Type B pancreatic cell (in vitro differentiated cells): ENCODE measurements at regions not wholly inside any gene's neighbourhood (a gene's known extent, or its start where the extent isn't known, plus 50 kb on each side); places are given as distances from the start of the nearest gene placed in this dataset.

Experiments
- DNase-seq: peaks from one replicate; pipeline ENCODE4 v3.0.0; 2021; ENCODE audit warnings: mixed read lengths; ENCODE audit not compliant: unreplicated experiment; ENCODE audit errors: extremely low spot score
- H3K27ac Mint-ChIP-seq: 2 replicates; pipeline ENCODE4 v1.8.0; 2021; ENCODE audit warnings: mild to moderate bottlenecking, mixed read lengths
- H3K27me3 Mint-ChIP-seq: 2 replicates; pipeline ENCODE4 v1.8.0; 2021; ENCODE audit warnings: mixed read lengths
- H3K36me3 Mint-ChIP-seq: 2 replicates; pipeline ENCODE4 v1.8.0; 2021; ENCODE audit warnings: mixed read lengths
- H3K4me1 Mint-ChIP-seq: one replicate; pipeline ENCODE4 v1.8.0; 2021; ENCODE audit warnings: mixed read lengths; ENCODE audit not compliant: unreplicated experiment
- H3K4me3 Mint-ChIP-seq: 2 replicates; pipeline ENCODE4 v1.8.0; 2021; ENCODE audit warnings: mild to moderate bottlenecking, mixed read lengths
- H3K9me3 Mint-ChIP-seq: 2 replicates; pipeline ENCODE4 v1.8.0; 2021; ENCODE audit warnings: mixed read lengths
- CTCF ChIP-seq: fragments of 200-600 bp; sonication (generic); conservative IDR thresholded peaks from 2 replicates; pipeline ENCODE4 v1.5.0; 2021; ENCODE audit warnings: antibody characterized with exemption, mild to moderate bottlenecking

DNA sequence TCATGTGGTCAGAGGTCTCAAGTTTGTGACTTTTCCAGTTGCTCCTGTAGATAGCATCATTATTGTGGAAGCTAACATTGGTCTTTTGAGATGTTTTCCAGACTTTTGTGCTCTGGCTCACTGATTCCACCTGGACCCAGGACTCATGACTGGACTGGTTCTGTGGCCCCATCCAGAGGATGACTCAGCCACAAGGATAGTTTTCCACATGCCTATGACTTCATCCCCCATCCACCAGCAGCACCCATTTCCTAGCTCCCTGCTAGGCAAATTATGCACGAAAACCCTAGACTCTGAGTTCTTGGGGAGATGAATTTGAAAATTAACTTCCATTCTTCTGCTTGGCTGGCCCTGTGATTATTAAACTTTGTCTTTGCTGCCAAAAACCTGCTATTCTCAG lies 949.3 kb downstream of the MRPL39 start:
- Mint-ChIP-seq H3K4me1 (no peaks in the 10 kb centered on the region), H3K9me3 (peaks cover 5% of the 10 kb centered on the region), H3K27me3 (no peaks in the 10 kb centered on the region), H3K27ac (no peak overlapping the region), H3K36me3 (no peaks in the 10 kb centered on the region), H3K4me3 (no peak overlapping the region)
- TF ChIP-seq CTCF = no peak
- DNase-seq = no peak

GRCh38 chr21:24649691-24650090 lies 957.6 kb downstream of the MRPL39 start:
- Mint-ChIP-seq H3K9me3 (peaks cover 2% of the 10 kb centered on the region), H3K27ac (no peak overlapping the region), H3K4me3 (no peak overlapping the region), H3K27me3 (no peaks in the 10 kb centered on the region), H3K4me1 (no peaks in the 10 kb centered on the region), H3K36me3 (no peaks in the 10 kb centered on the region)
- no peak for TF ChIP-seq CTCF
- DNase-seq = no peak

DNA sequence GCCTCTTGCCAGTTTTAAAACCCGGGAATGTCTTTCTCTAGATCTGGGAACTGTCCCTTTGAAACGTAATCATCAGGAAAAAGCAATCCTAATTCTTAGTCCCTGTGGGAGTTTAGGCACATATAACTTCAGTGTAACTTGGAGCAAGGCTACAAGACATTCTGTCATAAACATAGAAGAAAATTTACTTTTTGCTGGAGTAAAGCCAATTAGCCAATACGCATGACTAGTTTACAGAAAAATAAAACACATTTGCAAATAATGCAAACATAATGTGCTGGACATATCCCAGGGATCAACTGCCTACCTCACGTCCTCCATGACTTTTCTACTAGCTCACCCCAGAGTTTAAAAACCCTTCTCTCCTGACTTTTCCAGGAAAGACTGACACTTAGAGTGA lies 970.6 kb downstream of the MRPL39 start:
- no peak for TF ChIP-seq CTCF
- H3K4me3 Mint-ChIP-seq = no peak overlapping the region
- no peaks in the 10 kb centered on the region for H3K27me3 Mint-ChIP-seq
- no peaks in the 10 kb centered on the region for H3K36me3 Mint-ChIP-seq
- no peaks in the 10 kb centered on the region for H3K4me1 Mint-ChIP-seq
- H3K27ac Mint-ChIP-seq = no peak overlapping the region
- no peak for DNase-seq
- no peaks in the 10 kb centered on the region for H3K9me3 Mint-ChIP-seq

- TF ChIP-seq CTCF = no peak
- H3K4me1 Mint-ChIP-seq = no peaks in the 10 kb centered on the region
These were observed 972.5 kb downstream of the MRPL39 start for GRCh38 chr21:24634749-24635148.

GRCh38 chr21:24628536-24628935 lies 978.7 kb downstream of the MRPL39 start:
- no peak for TF ChIP-seq CTCF
- Mint-ChIP-seq H3K4me1 (no peaks in the 10 kb centered on the region), H3K4me3 (no peak overlapping the region), H3K27me3 (no peaks in the 10 kb centered on the region), H3K9me3 (peaks cover 4% of the 10 kb centered on the region), H3K27ac (no peak overlapping the region), H3K36me3 (no peaks in the 10 kb centered on the region)
- no peak for DNase-seq

More at GRCh38 chr21:24634749-24635148, 972.5 kb downstream of the MRPL39 start:
- no peaks in the 10 kb centered on the region for H3K36me3 Mint-ChIP-seq
- no peak overlapping the region for H3K27ac Mint-ChIP-seq
- DNase-seq = no peak
- H3K4me3 Mint-ChIP-seq = no peak overlapping the region
- H3K9me3 Mint-ChIP-seq = no peaks in the 10 kb centered on the region
- no peaks in the 10 kb centered on the region for H3K27me3 Mint-ChIP-seq

DNA sequence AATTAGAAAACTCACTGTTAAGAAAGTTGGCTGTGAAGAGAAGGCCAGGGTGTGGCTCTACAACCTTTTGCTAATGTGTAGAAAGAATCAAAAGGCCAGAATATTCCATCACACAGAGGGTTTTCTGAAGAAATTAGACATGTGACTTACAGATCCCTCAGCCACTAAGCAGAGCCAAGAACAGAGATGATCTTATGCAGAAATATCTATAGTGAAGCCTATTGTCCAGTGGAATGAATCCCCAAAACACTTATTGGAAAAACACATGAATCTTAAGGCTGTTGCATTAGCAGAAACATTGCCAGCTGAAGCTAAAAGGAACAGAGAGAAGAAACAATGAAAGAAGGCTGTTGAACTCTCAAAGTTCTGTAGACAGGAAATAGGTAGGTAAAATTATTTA lies 979.2 kb downstream of the MRPL39 start:
- Mint-ChIP-seq H3K27ac (no peak overlapping the region), H3K9me3 (peaks cover 4% of the 10 kb centered on the region), H3K4me3 (no peak overlapping the region), H3K4me1 (no peaks in the 10 kb centered on the region), H3K36me3 (no peaks in the 10 kb centered on the region), H3K27me3 (no peaks in the 10 kb centered on the region)
- no peak for TF ChIP-seq CTCF
- DNase-seq = no peak
